ENCODE measurements at regions not wholly inside any gene's neighbourhood (a gene's known extent, or its start where the extent isn't known, plus 50 kb on each side); places are given as distances from the start of the nearest gene placed in this dataset.

- no peak overlapping the region for H3K27ac ChIP-seq (ENCODE audit: low read depth, low read length)
- no peaks in the 10 kb centered on the region for H3K9me3 ChIP-seq (ENCODE audit: control insufficient read depth in 1 of 2, insufficient read depth in 1 of 2, low read depth in 1 of 2, low read length in 2 of 2)
- no peaks in the 10 kb centered on the region for H3K9me2 ChIP-seq (ENCODE audit: insufficient read depth)
- H3K79me2 ChIP-seq (ENCODE audit: insufficient read depth, low read length) = no peaks in the 10 kb centered on the region
- no peaks in the 10 kb centered on the region for H3K36me3 ChIP-seq (ENCODE audit: control insufficient read depth in 1 of 2, insufficient read depth in 2 of 2, low read length in 2 of 2)
- TF ChIP-seq EZH2phosphoT487 (IDR thresholded peaks at IDR 0.05; ENCODE audit: borderline replicate concordance) = no peak
- TF ChIP-seq SIN3A (IDR thresholded peaks at IDR 0.05; ENCODE audit: low read depth) = no peak
- no peak for TF ChIP-seq CTCF (IDR thresholded peaks at IDR 0.05 in 2 of 3, conservative IDR thresholded peaks at IDR 0.05 in 1 of 3; ENCODE audit: borderline replicate concordance in 1 of 3, insufficient read depth in 1 of 3, low read depth in 2 of 3, low read length in 2 of 3)
- no peak for TF ChIP-seq ATF3 (IDR thresholded peaks at IDR 0.05)
- TF ChIP-seq MAX (IDR thresholded peaks at IDR 0.05) = no peak
- no peak for TF ChIP-seq CBX3 (IDR thresholded peaks at IDR 0.05; ENCODE audit: low read depth)
- TF ChIP-seq TCF7L2 (IDR thresholded peaks at IDR 0.05; ENCODE audit: borderline replicate concordance, extremely low read depth, insufficient read depth, insufficient read length) = no peak
- TF ChIP-seq JUND (IDR thresholded peaks at IDR 0.05) = no peak
- no peak for TF ChIP-seq REST (IDR thresholded peaks at IDR 0.05; ENCODE audit: low read depth)
- TF ChIP-seq SP1 (IDR thresholded peaks at IDR 0.05; ENCODE audit: low read depth) = no peak
- TF ChIP-seq YY1 (IDR thresholded peaks at IDR 0.05; ENCODE audit: extremely low read depth, insufficient replicate concordance, low read depth, low read length) = no peak
- no peak for TF ChIP-seq EGR1 (IDR thresholded peaks at IDR 0.05; ENCODE audit: low read depth)
- TF ChIP-seq ELF1 (IDR thresholded peaks at IDR 0.05; ENCODE audit: borderline replicate concordance, low read depth) = no peak
- TF ChIP-seq RAD21 (IDR thresholded peaks at IDR 0.05; ENCODE audit: low read depth) = no peak
- TF ChIP-seq FOSL1 (IDR thresholded peaks at IDR 0.05; ENCODE audit: low read depth) = no peak
- TF ChIP-seq ZNF274 (IDR thresholded peaks at IDR 0.05; ENCODE audit: low read depth, low read length) = no peak
- TF ChIP-seq POLR2A (IDR thresholded peaks at IDR 0.05; ENCODE audit: borderline replicate concordance, extremely low read depth, insufficient read depth, insufficient read length) = no peak
- no peak for TF ChIP-seq POLR2AphosphoS5 (IDR thresholded peaks at IDR 0.05; ENCODE audit: low read depth, low read length)
- no peak for TF ChIP-seq CEBPB (IDR thresholded peaks at IDR 0.05; ENCODE audit: low read depth)
- no peak for TF ChIP-seq SRF (IDR thresholded peaks at IDR 0.05; ENCODE audit: low read depth)
- H3K4me1 ChIP-seq (ENCODE audit: control insufficient read depth in 1 of 2, insufficient read depth in 2 of 2, low read length in 2 of 2) = no peaks in the 10 kb centered on the region
- no peak overlapping the region for H3K9ac ChIP-seq (ENCODE audit: low read length)
- ATAC-seq (no peak), DNase-seq (ENCODE audit: low read depth, low spot score) (no peak)
- no peaks in the 10 kb centered on the region for H3K27me3 ChIP-seq (ENCODE audit: insufficient read depth, low read length)
- ChIA-PET CTCF (no interaction called here), RAD21 (ENCODE audit: low non-redundant PET in 1 of 2, low total read pairs in 2 of 2, uncharacterized antibody in 2 of 2, unreplicated experiment in 2 of 2) (no interaction called here), POLR2A (no interaction called here)
- intact Hi-C loops (cut with micrococcal nuclease) = no loop called here
- BruUV-seq (replicated peaks) = no TSS peak
- H4K20me1 ChIP-seq (ENCODE audit: insufficient read depth) = no peaks in the 10 kb centered on the region
- H3K4me3 ChIP-seq (replicated peaks in 1 of 2; ENCODE audit: low read depth in 1 of 2, low read length in 2 of 2) = no peak overlapping the region
- no peak overlapping the region for H2AFZ ChIP-seq (ENCODE audit: low read depth, low read length, poor library complexity, severe bottlenecking)
- H3K4me2 ChIP-seq (ENCODE audit: low read length) = no peak overlapping the region
Measured at GRCh38 chr2:163822033-163822432, 86.2 kb upstream of the FIGN start.
